ENCODE measurements at regions not wholly inside any gene's neighbourhood (a gene's known extent, or its start where the extent isn't known, plus 50 kb on each side); places are given as distances from the start of the nearest gene placed in this dataset.

- DNase-seq (ENCODE audit: low spot score), result no peak
These were observed 103.5 kb upstream of the TNRC6C start for GRCh38 chr17:77854759-77855745.

DNA sequence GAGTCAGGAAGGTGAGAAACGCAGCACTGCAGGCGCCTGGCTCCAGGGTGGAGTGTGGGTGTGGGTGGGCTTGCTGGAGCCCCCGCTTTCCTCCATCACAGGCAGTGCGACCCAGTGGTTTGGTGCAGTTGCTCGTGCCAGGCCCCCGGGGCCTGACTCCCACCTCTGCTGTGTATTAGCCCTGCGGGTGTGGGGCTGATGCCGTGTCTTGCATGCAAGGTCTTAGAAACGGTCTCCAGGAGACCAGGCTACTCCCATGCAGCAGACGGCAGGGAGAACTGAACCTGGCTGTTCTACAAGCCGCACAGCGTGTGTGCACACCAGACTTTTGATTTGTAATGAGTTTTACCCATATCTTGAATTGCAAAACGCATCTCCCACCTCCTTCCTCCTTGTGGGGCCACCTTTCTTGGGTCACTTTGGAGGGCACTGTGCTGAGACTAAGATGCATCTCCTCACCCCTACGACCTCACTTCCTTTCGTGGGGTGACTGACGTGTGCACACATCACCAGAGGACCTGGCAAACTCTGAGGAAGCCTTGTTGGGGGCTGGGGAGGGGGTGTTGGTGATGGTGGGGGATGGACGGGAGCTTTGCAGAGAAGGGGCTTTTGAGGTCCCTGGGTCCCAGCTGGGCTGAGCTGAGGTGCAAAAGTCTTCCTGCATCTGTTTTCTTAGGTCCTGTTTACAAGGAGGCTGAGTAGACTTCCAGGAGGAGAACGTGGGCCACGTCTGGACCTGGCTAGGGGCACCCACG, 101.8 kb upstream of the TNRC6C start:
- DNase-seq (ENCODE audit: low spot score), result no peak

DNA sequence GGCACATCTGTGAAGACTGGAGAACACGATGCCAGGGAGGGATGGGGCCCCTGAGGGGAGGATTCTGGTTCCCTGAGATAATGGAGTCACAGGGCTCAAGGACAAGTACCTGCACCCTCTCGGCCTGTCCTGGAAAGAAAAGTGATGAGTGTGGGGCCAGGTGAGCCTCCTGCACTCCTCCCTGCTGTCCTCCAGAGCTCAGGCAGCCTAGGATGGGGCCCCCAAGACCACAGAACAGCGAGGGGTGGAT, 101.3 kb upstream of the TNRC6C start:
- DNase-seq (ENCODE audit: low spot score), result no peak

DNA sequence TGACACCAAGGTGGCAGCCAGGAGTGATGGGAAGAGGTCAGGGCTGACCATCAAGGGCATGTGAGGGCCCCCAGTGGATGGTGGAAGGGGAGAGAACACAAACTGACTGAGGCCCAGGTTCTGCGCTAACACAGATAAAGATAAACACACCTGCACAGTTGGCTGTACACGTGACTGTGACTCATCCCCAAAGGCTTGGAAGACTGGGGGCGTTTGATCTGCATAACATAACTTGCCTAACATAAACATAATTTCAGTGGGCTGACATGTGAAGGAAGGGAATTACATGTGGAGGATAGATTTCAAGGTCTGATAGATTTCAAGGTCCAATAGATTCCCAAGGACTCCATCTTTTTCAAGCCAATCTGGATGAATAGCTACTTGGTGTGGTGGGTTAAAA, 100.9 kb upstream of the TNRC6C start:
- no peak for DNase-seq (ENCODE audit: low spot score)

GRCh38 chr17:77858291-77859034, 100.0 kb upstream of the TNRC6C start:
- no peak for DNase-seq (ENCODE audit: low spot score)

DNA sequence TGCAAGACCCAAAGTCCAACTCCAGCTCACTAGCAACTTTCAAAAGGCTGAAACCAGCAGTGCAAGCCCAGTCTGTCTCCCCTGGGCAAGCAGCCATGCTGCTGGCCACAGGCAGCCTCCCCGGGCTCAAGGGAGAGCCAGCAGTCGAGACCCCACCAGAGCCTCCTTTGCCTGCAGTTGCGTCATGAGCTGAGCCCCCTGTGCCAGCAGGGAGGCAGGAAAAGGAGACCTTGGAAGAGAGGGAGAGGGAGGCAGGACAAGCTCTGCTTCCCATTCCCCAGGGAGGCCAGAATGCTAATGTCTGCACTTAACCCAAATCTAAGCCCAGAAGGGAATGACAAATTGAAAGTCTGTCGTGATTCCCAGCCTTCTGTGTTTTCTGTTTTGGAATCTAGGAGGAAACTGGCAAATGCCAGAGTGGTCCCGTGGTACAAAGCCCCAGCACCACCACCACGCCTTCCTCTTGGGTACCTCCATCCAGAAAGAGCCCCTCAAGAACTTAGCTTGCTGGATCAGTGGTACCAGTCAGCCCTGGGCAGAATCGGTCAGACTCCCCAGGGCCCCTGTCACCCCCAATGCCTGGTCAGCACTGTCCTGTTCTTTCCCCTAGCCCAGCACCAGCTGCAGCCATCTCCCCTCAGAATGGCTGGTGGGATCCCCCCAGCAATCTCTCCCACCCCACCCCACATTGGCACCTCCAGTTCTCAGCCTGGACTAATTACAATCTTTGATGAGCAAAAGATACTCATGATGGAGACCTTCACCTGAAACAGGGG, 99.3 kb upstream of the TNRC6C start:
- DNase-seq (ENCODE audit: low spot score), result no peak

GRCh38 chr17:77861133-77861695, 97.3 kb upstream of the TNRC6C start:
- DNase-seq (ENCODE audit: low spot score), result no peak

DNA sequence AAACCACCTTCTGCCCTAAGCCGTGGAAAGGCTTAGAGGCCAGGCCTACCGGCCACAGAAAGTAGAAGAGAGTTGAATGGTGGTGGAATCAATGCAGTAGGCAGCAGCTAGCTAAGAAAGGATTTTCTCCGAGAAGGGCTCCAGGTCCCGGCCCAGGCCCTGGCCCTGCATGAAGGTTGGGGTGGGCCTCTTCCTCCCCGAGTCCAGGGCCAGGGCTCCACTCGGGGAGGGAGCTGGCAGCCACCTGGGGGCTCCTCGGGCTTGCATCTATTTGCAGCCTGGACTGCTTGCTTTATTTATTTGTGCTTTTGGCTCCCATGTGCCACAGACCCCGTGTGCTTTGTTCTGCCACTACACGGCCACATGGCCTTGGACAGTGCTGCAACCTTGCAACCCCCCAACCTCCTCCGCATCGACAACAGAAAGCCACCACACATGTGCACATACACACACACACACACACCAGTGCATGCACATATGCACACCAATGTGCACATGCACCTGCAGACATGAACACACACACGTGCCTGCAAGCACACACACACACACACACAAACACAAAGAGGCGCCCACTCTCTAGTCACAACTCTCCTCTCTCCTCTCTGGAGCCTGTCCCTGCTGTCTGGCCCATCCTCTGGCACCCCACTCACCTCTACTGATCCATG, 96.4 kb upstream of the TNRC6C start:
- DNase-seq (ENCODE audit: low spot score), result no peak

GRCh38 chr17:77862890-77863813, 95.4 kb upstream of the TNRC6C start:
- DNase-seq (ENCODE audit: low spot score), result no peak

DNA sequence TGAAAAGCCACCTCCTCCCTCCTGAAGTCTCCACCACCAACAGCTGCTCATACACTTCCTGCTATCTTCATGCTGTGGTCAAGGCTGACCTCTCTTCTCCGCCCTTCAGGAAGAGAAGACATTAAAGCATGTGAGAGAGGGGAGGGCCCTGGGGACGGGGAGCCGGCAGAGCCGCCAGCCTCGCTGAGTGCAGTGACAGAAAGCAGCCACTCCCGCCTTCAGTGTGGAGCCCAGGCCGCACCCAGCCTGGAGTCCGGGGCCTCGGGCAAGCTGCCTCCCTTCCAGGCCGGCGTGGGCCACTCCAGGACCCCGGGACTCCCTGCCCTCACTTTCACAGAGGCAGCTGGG, 94.7 kb upstream of the TNRC6C start:
- no peak for DNase-seq (ENCODE audit: low spot score)

GRCh38 chr17:77864234-77865111, 94.0 kb upstream of the TNRC6C start:
- DNase-seq (ENCODE audit: low spot score), result no peak

- DNase-seq (ENCODE audit: low spot score), result no peak
These were observed 93.3 kb upstream of the TNRC6C start for GRCh38 chr17:77865112-77865611.

DNA sequence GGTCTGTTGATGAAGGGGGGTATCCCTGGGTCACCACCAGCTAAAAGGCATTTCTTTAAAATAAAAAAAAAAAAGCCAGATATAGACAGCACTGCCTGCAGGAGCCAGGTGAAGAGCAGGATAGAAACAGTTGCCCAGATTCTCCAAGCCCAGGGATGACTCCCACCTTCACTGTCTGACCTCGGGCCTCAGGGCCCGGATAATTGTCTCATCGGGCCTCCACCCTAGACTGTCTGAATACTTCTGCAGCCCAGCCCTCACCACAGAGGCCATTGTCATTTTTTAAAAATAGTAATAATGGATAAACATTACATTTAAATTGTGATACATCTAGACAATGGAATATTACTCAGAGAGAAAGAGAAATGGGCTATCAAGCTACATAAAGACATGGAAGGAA, 92.8 kb upstream of the TNRC6C start:
- DNase-seq (ENCODE audit: low spot score), result no peak

GRCh38 chr17:77867308-77867781, 91.2 kb upstream of the TNRC6C start:
- DNase-seq (ENCODE audit: low spot score), result no peak

- no peak for DNase-seq (ENCODE audit: low spot score)
These were observed 90.4 kb upstream of the TNRC6C start for GRCh38 chr17:77867976-77868713.

DNA sequence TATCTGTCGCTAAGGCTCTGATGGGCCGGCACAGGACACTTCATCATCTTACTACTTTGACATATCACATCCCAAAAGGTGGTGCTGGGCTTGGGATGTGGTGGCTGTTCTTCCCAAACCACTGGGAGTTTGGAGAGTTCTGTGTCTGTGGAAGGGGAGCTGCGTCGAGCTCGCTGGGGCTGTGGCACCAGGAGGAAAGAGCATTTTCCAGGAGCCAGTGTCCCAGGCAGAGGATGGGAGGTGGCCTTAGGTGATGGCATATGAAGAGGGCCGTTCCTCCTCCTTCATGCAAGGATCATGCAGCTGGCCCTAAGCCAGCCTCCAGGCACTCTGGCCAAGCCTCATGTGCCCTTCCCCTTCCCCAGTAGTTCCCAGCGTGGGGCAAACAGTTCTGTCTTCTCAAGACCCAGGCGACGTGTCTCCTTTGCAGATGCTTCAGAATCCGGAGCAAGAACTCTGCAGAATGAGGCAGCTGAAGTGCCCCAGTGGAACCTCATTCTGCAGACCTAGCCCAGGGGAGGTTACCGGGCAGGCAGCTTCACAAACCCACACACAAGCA, 89.4 kb upstream of the TNRC6C start:
- no peak for DNase-seq (ENCODE audit: low spot score)

DNA sequence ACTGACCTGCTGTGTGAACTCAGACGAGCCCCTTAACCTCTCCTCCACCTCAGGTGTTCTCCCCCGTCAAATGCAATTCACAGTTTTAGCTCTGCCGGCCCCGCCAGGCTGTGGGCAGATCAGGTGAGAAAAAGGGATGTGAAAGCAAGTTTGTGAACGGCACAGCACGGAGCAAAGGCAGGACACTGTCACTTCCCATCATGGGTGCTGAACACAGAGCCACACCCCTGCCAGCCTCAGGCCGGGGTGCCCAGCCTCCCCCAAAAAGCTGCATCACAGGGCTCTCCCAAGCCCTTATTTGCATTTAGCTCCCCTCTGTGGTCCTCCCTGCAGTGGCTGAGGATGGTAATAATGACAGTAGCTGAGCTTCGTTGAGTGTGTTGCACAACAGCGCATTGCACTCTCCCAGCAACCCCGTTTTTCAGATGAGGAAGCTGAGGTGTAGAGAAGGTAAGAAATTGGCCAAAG, 88.8 kb upstream of the TNRC6C start:
- no peak for DNase-seq (ENCODE audit: low spot score)

DNA sequence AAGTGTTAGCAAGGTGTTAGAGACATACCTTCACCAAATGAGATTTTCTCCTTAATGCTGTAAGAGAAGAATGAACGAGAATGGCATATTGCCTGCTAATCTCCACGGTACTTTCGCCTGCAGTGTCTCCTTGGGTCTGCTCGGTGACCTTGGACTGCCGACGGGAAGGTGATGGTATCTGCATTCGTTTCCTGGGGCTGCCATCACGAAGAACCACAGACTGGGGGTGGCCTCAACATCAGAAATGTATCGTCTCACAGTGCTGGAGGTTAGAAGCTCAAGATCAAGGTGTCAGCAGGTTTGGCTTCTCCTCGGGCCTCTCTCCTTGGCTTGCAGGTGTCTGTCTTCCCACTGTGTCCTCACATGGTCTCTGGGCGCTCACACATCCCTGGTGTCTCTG, 86.3 kb upstream of the TNRC6C start:
- DNase-seq (ENCODE audit: low spot score), result no peak
